ENCODE measurements at regions not wholly inside any gene's neighbourhood (a gene's known extent, or its start where the extent isn't known, plus 50 kb on each side); places are given as distances from the start of the nearest gene placed in this dataset.

GRCh38 chr10:21304608-21305007 lies 220.9 kb downstream of the SKIDA1 start:
- Mint-ChIP-seq H3K27ac (no peak overlapping the region), H3K27me3 (ENCODE audit: insufficient read depth) (no peaks in the 10 kb centered on the region; the same call in 1 of the 2 replicates), H3K4me1 (ENCODE audit: low read depth) (peaks cover 7% of the 10 kb centered on the region), H3K36me3 (ENCODE audit: low read depth) (no peaks in the 10 kb centered on the region), H3K4me3 (no peak overlapping the region), H3K9me3 (no peaks in the 10 kb centered on the region)
- TF ChIP-seq CTCF (IDR thresholded peaks at IDR 0.05): no peak
- DNase-seq: no peak

GRCh38 chr10:21304198-21304597 lies 221.3 kb downstream of the SKIDA1 start:
- Mint-ChIP-seq H3K27ac (no peak overlapping the region), H3K4me3 (no peak overlapping the region), H3K27me3 (ENCODE audit: insufficient read depth) (no peaks in the 10 kb centered on the region; the same call in 1 of the 2 replicates), H3K9me3 (no peaks in the 10 kb centered on the region), H3K36me3 (ENCODE audit: low read depth) (no peaks in the 10 kb centered on the region), H3K4me1 (ENCODE audit: low read depth) (peaks cover 7% of the 10 kb centered on the region)
- no peak for TF ChIP-seq CTCF (IDR thresholded peaks at IDR 0.05)
- no peak for DNase-seq

GRCh38 chr10:21300551-21300950 lies 224.9 kb downstream of the SKIDA1 start:
- Mint-ChIP-seq H3K4me1 (ENCODE audit: low read depth) (peaks cover 7% of the 10 kb centered on the region), H3K27me3 (ENCODE audit: insufficient read depth) (peaks cover 3% of the 10 kb centered on the region), H3K9me3 (no peaks in the 10 kb centered on the region), H3K36me3 (ENCODE audit: low read depth) (no peaks in the 10 kb centered on the region), H3K27ac (no peak overlapping the region), H3K4me3 (no peak overlapping the region)
- no peak for DNase-seq
- TF ChIP-seq CTCF (IDR thresholded peaks at IDR 0.05): no peak

- Mint-ChIP-seq H3K4me1 (ENCODE audit: low read depth) (peaks cover 7% of the 10 kb centered on the region), H3K27me3 (ENCODE audit: insufficient read depth) (peaks cover 3% of the 10 kb centered on the region), H3K9me3 (no peaks in the 10 kb centered on the region), H3K36me3 (ENCODE audit: low read depth) (no peaks in the 10 kb centered on the region), H3K4me3 (no peak overlapping the region), H3K27ac (no peak overlapping the region)
- DNase-seq: no peak
- TF ChIP-seq CTCF (IDR thresholded peaks at IDR 0.05): no peak
Measured at GRCh38 chr10:21299330-21299729, 226.2 kb downstream of the SKIDA1 start.

GRCh38 chr10:21298701-21299100 lies 226.8 kb downstream of the SKIDA1 start:
- Mint-ChIP-seq H3K36me3 (ENCODE audit: low read depth) (no peaks in the 10 kb centered on the region), H3K9me3 (no peaks in the 10 kb centered on the region), H3K4me1 (ENCODE audit: low read depth) (peaks cover 8% of the 10 kb centered on the region), H3K4me3 (no peak overlapping the region), H3K27ac (no peak overlapping the region), H3K27me3 (ENCODE audit: insufficient read depth) (peaks cover 3% of the 10 kb centered on the region)
- no peak for TF ChIP-seq CTCF (IDR thresholded peaks at IDR 0.05)
- no peak for DNase-seq

All from HFFc6 (cell line).